LNCaP clone FGC (cell line): ENCODE measurements at regions not wholly inside any gene's neighbourhood (a gene's known extent, or its start where the extent isn't known, plus 50 kb on each side); places are given as distances from the start of the nearest gene placed in this dataset.

Source experiments
- DNase-seq: peaks from one replicate; pipeline ENCODE4 v3.0.0-alpha.2; 2011; ENCODE audit warnings: low read depth
- H3K4me3 ChIP-seq: 2 replicates; pipeline ENCODE4 v1.5.1; 2011; ENCODE audit warnings: mild to moderate bottlenecking, low read depth, low read length, control low read depth
- CTCF ChIP-seq: IDR thresholded peaks from 2 replicates; pipeline ENCODE4 v1.5.1; 2012; ENCODE audit warnings: mild to moderate bottlenecking; ENCODE audit not compliant: control insufficient read depth, insufficient read depth; ENCODE audit errors: extremely low read depth

GRCh38 chr20:1724901-1725300, 67.3 kb upstream of the SIRPG start:
- TF ChIP-seq CTCF = no peak
- no peak overlapping the region for H3K4me3 ChIP-seq
- no peak for DNase-seq

GRCh38 chr20:1722513-1723050, 65.0 kb upstream of the SIRPG start:
- no peak overlapping the region for H3K4me3 ChIP-seq
- TF ChIP-seq CTCF = no peak
- DNase-seq = no peak

GRCh38 chr20:1721687-1722512, 64.3 kb upstream of the SIRPG start:
- no peak overlapping the region for H3K4me3 ChIP-seq
- no peak for TF ChIP-seq CTCF
- DNase-seq = no peak

DNA sequence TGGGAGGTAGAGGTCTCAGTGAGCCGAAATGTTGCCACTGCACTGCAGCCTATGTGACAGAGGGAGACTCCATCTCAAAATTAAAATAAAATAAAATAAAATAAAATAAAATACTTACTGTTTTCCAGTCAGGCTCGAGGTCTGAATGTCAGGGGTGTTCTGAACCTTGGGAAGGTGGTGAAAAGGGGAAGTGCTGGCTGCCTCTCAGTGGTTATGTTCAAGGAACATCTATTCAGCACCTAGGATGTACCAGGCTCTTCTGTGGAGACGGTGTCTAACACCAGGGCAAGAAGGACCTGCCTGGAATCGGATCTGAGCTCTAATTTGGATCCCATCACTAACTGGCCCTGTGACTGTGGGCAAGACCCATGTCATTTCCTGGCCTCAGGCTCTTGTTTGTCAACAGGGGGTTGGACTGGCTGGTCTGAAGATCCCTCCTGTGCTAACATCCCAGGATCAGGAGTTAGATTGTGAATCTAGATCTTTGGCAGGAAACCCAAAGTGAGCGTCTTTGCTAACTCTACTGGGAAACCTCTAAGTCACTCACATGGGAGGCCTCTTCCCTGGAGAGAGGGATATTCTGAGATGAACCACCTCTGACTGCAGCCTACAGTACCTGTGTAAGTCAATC, 63.4 kb upstream of the SIRPG start:
- DNase-seq = no peak
- H3K4me3 ChIP-seq = no peak overlapping the region
- no peak for TF ChIP-seq CTCF

DNA sequence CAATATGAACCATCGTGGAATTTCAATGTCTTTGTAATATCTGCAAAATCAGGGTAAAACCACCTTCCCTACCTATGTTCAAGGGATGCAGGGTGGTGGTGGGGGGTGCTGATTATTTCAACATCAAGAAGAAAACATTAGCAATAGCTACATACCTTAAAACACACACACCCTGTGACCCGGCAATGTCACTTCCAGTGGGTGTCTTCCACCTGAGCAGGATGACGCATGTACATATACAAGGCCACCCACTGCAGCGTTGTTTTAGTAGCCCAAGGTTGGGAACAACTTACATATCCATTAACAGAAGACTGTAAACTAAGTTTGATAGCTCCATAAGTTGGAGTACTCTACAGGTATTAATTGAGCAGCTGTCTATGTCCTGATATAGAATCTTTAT, 62.6 kb upstream of the SIRPG start:
- DNase-seq = no peak
- no peak overlapping the region for H3K4me3 ChIP-seq
- no peak for TF ChIP-seq CTCF

DNA sequence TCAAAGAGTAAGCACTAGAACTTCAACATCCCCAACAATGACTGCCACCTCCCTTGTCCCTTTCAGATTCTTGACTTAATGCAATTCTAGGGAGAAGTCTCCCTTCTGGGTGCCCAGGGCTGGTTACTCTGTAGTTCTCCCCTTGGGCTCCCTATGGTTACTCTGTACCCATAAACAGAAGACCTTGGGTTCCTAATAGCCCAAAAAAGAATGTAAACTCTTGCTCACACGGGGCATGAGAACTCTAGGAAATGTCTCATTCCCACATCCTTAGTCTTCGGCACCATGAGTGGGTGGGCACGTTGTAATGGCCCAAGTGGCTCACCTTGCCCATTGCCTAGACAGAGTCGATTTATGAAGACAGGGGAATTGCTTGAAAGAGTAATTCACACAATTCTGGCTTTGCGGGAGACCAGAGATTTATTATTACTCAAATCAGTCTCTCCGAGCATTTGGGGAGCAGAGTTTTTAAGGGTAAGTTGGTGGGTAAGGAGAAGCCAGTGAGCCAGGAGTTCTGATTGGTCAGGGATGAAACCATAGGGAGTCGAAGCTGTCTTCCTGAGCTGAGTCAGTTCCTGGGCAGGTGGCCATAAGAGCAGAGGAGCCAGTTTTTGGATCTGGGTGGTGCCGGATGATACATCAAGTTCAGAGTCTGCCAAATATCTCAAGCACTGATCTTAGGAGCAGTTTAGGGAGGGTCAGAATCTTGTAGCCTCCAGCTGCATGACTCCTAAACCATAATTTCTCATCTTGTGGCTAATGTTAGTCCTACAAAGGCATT, 61.2 kb upstream of the SIRPG start:
- DNase-seq = peak; percentile 65
- TF ChIP-seq CTCF = no peak
- H3K4me3 ChIP-seq = no peak overlapping the region
